ENCODE measurements at regions not wholly inside any gene's neighbourhood (a gene's known extent, or its start where the extent isn't known, plus 50 kb on each side); places are given as distances from the start of the nearest gene placed in this dataset.

GRCh38 chr3:30986551-30986950, 92.1 kb upstream of the GADL1 start:
- DNase-seq (ENCODE audit: low read depth) = no peak
- TF ChIP-seq MAX (IDR thresholded peaks at IDR 0.05; ENCODE audit: low read depth, low read length) (no peak), POLR2A (IDR thresholded peaks at IDR 0.05; ENCODE audit: extremely low read depth, insufficient read length) (no peak), MYC (IDR thresholded peaks at IDR 0.05; ENCODE audit: low read depth, low read length) (no peak), CTCF (IDR thresholded peaks at IDR 0.05; ENCODE audit: low read depth, low read length) (no peak)
- H3K4me3 ChIP-seq (ENCODE audit: low read depth, low read length) = no peak overlapping the region

GRCh38 chr3:30988769-30989168, 94.3 kb upstream of the GADL1 start:
- DNase-seq (ENCODE audit: low read depth) = no peak
- TF ChIP-seq MYC (IDR thresholded peaks at IDR 0.05; ENCODE audit: low read depth, low read length) (no peak), CTCF (IDR thresholded peaks at IDR 0.05; ENCODE audit: low read depth, low read length) (no peak), POLR2A (IDR thresholded peaks at IDR 0.05; ENCODE audit: extremely low read depth, insufficient read length) (no peak), MAX (IDR thresholded peaks at IDR 0.05; ENCODE audit: low read depth, low read length) (no peak)
- H3K4me3 ChIP-seq (ENCODE audit: low read depth, low read length) = no peak overlapping the region

- TF ChIP-seq POLR2A (IDR thresholded peaks at IDR 0.05; ENCODE audit: extremely low read depth, insufficient read length) (no peak), CTCF (IDR thresholded peaks at IDR 0.05; ENCODE audit: low read depth, low read length) (no peak), MYC (IDR thresholded peaks at IDR 0.05; ENCODE audit: low read depth, low read length) (no peak), MAX (IDR thresholded peaks at IDR 0.05; ENCODE audit: low read depth, low read length) (no peak)
- DNase-seq (ENCODE audit: low read depth) = no peak
- no peak overlapping the region for H3K4me3 ChIP-seq (ENCODE audit: low read depth, low read length)
Observed at GRCh38 chr3:30989276-30990030, 95.0 kb upstream of the GADL1 start.

GRCh38 chr3:30996467-30996866, 102.0 kb upstream of the GADL1 start:
- TF ChIP-seq MAX (IDR thresholded peaks at IDR 0.05; ENCODE audit: low read depth, low read length) = no peak
- TF ChIP-seq POLR2A (IDR thresholded peaks at IDR 0.05; ENCODE audit: extremely low read depth, insufficient read length) = no peak
- TF ChIP-seq MYC (IDR thresholded peaks at IDR 0.05; ENCODE audit: low read depth, low read length) = no peak
- TF ChIP-seq CTCF (IDR thresholded peaks at IDR 0.05; ENCODE audit: low read depth, low read length) = no peak
- H3K4me3 ChIP-seq (ENCODE audit: low read depth, low read length) = no peak overlapping the region
- DNase-seq (ENCODE audit: low read depth) = no peak

- no peak overlapping the region for H3K4me3 ChIP-seq (ENCODE audit: low read depth, low read length)
- TF ChIP-seq CTCF (IDR thresholded peaks at IDR 0.05; ENCODE audit: low read depth, low read length) = no peak
- TF ChIP-seq MYC (IDR thresholded peaks at IDR 0.05; ENCODE audit: low read depth, low read length) = no peak
- TF ChIP-seq POLR2A (IDR thresholded peaks at IDR 0.05; ENCODE audit: extremely low read depth, insufficient read length) = no peak
- TF ChIP-seq MAX (IDR thresholded peaks at IDR 0.05; ENCODE audit: low read depth, low read length) = no peak
- DNase-seq (ENCODE audit: low read depth) = no peak
Observed at GRCh38 chr3:31002730-31003129, 108.3 kb upstream of the GADL1 start.
